CD4-positive, alpha-beta T cell treated with Interleukin-4 for 4 hours (primary cell): ENCODE measurements at regions not wholly inside any gene's neighbourhood (a gene's known extent, or its start where the extent isn't known, plus 50 kb on each side); places are given as distances from the start of the nearest gene placed in this dataset.
"Not testable (repeated sequence)": the region's sequence is repeated elsewhere in the genome, so short reads cannot be mapped to it uniquely, and the experiment has no call there.

Experiments
- DNase-seq: peaks from one replicate; pipeline ENCODE4 v3.0.0-alpha.2; 2020

DNA sequence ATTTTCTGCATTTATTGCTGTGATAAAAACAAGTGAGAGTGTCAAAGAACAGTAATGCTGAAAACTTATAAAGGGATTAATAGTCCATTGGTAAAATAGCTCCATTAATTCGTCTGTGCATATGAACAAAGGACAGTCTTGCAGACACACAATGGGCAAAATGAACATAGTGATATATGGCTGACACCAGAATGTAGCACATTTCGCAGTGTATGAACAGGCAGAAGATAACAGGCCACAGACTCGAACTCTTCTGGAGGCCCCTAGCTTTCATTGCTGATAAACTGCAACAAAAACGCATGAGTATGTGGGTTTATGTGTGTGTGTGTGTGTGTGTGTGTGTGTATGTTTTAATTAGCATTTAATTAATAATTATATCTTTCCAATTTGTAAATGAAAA lies 354.8 kb downstream of the TAF11L14 start:
- DNase-seq, result no peak

DNA sequence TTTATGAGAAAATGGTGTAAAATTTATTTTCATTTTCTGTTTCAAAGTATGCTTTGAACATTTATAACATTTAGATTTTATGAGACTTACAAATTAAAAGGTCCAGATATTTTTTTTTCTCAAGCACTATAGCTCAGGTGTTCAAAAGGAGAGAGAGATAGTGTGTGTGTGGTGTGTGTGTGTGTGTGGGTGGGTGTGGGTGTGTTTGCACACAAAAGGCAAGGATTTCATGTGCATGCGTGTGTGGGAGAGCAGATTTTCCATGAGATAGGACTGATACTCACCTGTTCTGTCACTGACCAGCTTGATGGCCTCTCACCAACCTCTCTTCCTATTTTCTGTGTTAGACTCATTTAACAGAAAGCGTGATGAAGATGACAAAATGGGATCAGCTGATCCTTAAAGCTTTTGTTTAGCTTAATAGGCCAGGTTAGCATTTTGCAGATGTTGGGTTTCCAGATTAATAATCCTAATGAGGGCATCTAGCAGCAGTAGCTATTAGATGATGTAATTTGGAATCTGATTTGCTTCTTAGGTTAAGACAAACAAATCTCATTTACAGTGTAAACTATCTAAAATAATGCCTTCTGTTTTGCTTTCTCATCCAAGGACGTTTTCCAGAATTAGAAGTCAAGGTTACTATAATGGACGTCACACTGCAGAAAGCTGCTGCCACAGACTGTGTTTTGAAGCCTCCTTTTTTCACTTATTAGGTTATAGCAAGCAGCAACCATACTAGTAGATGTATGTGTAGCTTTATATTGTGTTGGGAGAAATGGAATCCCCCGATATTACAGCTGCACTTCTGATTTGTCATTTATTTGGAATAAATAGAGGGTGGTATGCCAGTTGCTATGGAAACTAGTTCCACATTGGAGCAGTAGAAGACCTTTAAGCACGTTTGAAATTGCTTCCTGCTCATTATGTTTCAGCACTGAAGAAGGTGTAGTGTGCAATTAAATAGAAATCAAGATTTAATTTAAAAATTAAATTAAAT lies 355.6 kb downstream of the TAF11L14 start:
- DNase-seq, result no peak

DNA sequence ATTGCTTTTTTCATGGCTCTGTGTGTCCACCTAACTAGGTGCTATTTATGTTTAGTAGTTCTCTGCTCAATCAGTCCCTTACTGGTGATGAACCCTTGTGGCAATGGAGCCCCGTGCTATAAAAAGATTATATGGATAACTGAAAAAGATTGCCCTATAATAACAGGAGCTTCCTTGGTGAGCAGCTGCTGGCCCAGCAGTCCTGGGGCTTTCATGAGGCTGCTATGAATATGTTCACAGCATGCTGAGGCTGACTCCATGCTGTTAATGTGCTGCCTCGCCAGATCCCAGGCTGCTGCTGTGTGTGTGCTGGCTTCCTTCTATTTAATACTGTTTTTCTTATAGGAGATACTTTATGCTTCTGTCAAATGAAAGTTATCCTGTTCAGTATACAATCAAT lies 357.5 kb downstream of the TAF11L14 start:
- DNase-seq, result no peak

DNA sequence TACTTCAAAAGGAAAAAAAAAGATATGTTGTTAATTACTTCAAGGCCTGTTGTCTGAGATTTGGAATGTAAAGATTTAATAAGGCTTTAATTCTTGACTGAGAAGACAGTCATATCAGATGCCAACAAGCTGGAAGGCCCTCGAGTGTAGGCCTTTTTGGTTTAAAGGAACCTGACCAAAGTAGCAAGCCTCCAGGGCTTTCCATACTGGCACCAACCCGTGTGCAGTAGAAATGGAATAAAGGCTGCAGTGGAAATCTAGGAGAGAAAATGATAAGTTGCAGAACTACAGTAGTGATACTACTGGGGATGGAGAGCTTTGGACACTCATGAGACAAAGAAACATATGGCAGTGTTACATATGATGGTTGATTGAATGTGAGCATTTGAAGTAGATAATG lies 358.0 kb downstream of the TAF11L14 start:
- DNase-seq, result no peak

DNA sequence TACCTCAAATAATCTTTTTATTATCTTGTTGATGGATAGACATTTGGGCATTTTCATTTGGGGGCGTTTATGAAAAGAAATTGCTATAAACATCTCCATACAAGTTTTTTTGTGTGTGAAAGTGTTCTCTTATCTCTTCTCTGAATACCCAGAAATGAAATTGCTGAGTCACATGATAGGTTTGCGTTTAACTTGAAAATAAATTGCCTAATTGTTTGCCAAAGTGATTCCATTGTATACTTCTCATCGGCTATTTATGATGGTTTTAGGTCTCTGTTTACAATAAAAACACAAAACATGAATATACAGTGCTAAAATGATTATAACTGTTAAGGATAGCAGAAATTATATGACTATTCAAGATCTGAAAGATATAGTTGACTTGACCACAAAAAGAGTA lies 361.7 kb downstream of the TAF11L14 start:
- DNase-seq, result no peak

DNA sequence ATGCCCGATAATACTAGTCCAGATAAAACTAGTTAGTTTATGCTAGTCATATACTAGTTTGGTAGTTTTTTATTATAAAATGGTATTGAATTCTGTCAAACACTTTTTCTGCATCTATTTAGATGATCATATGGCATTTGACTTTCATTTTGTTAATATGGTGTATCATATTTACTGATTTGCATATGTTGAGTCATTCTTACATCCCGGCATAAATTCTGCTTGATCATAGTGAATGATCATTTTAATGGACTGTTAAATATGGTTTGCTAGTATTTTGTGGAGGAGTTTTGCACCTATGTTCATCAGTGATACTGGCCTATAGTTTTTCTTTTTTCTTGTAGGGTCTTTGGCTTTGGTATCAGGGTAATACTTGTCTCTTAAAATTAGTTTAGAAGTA lies 365.6 kb downstream of the TAF11L14 start:
- no peak for DNase-seq

DNA sequence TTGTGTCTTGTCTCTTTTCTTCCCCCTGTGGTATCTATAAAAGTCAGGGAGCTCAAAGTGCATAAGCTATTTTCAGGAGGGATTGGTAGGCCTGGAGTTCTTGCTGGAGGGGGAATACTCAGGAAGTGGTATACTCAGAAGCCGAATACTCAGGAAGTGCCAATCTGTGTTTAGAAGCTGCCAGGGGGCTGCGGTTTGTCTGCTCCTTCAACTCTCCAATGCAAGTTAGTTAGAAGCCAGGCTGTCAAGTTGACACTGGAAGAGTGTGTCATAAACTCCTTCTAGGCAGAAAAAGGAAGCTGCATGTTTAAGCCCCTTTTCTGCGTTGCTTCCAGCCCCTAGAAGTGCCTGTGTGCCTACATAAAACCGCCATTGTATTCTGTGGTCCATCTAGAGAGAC lies 366.5 kb downstream of the TAF11L14 start:
- DNase-seq, result no peak

DNA sequence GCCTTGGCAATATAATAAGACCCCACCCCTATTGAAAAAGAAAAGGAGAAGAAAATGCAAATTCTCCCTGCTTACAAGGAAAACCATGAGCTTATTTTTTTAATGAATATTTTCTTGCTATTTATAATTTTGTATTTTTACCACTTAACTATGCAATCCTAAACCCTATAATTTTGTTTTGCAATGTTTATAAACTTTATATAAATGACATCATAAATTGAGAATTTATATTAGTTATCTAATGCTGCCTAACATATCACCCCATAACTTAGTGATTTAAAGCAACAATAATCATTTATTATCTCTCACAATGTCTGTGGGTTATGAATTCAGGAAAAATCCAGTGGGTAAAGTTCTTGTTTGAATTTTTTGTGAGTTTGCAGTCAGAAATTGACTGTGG lies 369.1 kb downstream of the TAF11L14 start:
- no peak for DNase-seq

DNA sequence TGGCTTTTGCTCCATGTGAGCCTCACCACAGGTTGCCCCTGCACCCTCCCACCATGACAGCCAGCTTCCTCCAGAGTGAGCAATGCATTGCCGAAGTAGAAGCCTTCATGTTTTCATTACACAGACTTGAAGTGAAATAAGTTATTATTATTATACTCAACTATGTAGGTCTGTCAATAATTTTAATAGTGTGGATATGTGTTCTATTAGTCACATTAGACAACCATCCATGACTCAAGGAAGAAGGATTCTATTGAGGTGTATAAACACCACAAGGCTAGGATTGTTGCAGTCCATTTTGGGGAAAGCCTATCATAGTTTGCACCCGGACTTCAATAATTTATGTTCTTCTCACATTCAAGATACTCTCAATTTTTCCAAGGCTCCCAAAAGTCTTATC lies 369.5 kb downstream of the TAF11L14 start:
- DNase-seq, result no peak

DNA sequence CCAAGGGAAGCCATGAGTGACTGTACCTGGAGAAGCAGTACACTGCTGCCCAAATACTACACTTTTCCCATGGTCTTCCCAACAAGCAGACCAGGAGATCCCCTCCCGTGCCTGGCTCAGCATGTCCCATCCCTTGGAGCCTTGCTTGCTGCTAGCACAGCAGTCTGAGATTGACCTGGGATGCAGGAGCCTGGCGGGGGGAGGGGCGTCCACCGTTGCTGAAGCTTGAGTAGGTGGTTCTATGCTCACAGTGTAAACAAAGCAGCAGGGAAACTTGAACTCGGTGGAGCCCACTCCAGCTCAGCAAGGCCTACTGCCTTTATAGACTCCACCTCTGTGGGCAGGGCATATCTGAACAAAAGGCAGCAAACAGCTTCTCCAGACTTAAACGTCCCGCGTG lies 372.0 kb downstream of the TAF11L14 start:
- DNase-seq, result not testable (repeated sequence)

DNA sequence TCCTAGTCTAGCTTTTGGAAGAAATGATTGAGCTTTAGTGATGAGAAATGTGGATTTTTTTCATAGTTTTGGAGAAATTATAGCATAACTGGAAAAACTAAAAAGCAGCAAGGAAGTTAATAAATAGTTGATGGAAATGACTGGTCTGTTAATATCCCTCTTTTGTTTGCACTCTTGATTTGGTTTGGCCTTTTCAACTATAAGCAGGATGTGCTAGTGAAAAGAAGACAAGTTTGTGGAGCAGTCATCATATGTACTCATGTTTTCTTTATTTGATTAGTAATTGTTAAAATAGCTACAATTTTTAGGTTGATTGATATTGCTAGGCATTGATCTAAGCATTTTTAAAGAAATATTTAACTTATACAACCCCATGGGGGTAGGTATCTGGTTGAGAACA lies 374.7 kb downstream of the TAF11L14 start:
- no peak for DNase-seq

DNA sequence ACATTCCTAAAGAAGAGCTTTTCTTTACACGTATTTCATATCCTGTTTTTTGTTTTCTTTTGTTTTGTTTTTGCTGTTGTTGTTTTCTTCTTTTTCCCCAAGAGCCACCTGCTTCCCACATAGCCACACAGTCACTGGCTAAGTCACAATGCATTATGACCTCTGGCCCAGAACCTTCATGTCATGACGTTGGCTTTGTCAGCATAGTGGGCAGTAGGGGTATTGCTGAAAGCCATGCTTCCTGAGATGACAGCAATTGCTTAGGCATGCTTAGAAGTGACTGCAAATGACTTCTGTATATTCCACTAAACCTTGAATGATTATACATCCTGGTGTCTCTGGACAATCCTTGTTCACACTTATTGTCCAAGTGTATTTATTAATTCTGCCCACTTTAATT lies 375.8 kb downstream of the TAF11L14 start:
- no peak for DNase-seq

DNA sequence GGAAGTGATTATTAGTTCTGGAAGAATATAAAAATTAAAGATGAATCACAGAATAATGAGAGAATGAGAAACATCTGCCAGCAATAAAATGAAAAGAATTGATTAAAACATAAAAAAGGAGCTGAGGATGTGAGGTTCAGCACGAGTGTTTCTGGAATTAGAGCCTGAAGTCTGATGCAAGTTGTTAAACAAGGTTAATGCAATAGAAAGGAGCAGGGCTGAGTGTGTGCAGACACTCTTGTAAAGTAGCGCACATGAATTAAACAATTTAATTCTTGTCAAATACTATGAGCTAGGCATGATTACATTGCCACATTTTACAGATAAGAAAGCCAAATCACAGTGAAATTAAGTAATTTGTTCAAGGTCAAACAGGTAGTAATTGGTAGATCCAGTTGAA lies 384.2 kb downstream of the TAF11L14 start:
- no peak for DNase-seq

DNA sequence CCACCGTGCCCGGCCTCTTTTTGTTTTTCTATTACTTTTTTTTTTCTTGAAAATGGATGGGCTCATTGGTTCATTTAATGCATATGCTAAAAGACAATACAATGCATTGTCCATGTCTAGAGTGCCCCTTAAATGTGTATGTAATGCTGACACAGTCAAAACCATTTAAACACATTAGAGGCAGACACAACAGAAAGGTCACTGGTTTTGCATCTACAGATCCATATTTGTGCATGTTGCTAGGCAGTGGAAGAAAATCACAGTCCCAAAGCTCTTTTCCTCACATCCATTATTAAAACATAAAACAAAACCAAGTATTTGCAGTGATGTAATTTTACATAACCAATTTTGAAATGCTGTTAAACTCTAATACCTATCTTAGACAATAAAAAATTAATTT lies 389.0 kb downstream of the TAF11L14 start:
- DNase-seq, result no peak

DNA sequence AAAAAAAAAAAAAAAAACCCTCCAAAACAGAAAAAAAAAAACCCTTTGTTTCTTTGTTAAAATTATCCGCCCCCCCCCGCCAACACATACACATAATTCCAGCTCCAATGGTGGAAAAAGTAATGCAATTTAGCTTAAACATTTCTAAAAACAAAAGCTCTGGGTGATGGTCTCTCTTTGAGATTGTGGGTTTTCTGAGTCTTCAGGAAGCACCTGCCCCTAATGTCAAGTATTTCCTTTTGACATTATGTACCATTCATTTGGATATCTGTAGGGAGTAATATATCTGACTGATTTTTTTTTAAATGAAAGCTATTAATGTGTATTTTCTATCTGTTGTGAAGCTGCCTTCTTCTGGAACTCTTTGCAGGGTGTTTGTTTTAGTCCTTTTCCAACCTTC lies 389.7 kb downstream of the TAF11L14 start:
- no peak for DNase-seq

DNA sequence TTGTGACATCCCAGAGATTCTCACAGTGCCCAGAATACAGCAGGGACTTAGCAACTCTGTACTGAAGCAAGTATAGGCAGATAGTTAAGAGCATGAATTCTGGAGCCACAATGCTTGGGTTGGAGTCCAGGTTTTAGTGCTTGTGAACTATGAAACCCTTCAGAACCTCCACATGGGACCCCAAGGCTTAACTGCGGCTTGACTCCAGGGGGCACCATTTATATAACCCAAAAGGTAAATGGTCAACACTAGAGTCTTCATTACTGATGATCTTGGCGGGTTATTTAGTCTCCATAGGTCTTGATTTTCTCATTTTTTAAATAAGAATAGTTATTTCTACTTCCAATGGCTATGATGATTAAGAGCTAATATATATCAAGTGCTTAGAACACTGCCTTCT lies 390.3 kb downstream of the TAF11L14 start:
- no peak for DNase-seq

DNA sequence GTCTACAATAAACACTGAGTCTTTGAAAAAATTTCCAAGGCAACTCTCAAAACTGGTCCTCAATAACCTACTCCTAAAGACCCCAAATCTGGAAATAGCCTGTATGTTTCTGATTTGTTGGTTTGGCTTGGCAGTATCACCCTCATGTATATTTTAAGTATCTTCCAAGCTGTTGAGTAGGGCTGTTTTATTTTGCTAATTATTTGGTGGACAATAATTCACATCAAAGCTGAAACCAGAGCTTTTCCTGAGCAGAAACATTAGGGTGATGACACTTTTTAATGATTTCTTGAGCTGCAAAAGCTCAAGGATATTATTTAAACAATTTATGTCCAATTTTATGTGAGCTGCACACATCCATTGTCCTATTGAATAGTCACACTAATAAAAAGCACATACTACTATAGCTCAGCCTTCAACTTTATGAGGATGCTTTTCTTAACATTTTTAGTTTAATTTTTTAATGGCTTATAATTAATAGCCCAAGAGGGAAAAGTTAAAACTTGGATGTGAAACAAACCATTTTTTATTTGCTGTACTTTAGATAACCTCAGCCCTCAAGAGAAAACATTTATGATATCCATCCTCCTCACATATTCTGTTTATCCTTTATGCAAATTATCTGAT lies 393.1 kb downstream of the TAF11L14 start:
- no peak for DNase-seq

DNA sequence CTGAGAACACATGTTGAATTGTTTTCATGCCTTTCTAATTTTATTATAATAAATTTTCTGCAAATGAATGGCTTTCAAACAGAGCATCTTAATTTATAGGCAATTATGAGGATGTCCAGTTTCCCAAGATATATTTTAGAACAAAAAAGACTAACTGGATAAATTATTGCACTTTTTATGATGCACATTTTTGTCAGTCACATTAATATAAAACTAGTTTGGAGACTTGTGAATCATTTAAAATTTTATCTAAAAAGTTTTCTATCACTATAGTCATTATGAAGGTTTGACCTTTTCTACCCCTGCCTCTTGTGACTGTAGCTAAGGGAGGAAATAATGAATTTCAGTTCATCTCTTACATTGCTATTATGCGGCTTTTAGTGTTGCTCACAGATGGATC lies 393.8 kb downstream of the TAF11L14 start:
- no peak for DNase-seq

DNA sequence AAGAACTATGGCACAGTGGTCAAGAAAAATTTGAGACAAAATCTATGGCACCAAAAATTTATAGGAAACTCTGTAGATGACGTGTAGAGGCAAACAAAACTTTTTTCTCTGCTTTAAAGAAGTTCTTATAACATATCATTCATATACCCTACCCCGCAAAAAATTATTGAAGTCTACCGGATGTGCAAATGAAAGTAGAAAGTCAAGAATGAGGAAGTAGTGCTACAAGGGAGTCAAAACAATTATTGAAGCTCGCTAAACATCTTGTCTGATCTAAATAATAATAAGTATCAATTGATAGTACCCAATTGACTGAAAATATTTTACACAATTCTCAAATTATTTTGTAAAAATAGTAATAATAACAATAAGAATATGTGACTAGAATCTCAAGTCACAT lies 398.5 kb downstream of the TAF11L14 start:
- DNase-seq, result no peak

DNA sequence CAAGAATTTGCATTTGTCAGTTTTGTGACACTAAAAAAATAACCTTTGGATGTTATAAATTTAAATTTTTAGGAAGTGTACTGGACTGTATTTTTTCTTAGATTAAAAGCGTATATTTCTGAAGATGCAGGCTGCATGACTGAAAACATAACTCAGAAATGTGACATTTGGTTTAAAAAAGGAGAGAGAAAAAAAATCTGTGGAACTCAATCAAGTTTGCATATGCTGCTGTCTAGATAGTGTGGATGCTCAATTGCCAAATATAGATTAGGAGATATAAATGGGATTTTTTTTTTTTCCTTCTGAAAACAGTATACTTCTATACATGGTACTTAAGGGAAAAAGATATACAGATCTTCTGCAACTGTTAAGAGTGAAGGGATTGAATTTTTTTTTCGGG lies 402.3 kb downstream of the TAF11L14 start:
- DNase-seq, result no peak

DNA sequence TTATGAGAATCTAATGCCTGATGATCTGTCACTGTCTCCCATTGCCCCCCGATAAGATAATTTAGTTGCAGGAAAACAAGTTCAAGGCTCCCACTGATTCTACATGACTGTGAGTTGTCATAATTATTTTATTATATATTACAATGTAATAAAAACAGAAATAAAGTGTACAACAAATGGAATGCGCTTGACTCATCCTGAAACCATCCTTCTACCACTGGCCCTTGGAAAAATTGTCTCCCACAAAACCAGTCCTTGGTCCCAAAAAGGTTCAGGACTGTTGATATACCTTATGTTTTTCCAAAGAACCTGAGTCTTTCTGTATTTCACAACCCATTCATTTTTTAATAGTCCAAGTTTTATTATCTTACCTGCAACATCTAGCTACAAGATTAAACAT lies 403.5 kb downstream of the TAF11L14 start:
- no peak for DNase-seq

DNA sequence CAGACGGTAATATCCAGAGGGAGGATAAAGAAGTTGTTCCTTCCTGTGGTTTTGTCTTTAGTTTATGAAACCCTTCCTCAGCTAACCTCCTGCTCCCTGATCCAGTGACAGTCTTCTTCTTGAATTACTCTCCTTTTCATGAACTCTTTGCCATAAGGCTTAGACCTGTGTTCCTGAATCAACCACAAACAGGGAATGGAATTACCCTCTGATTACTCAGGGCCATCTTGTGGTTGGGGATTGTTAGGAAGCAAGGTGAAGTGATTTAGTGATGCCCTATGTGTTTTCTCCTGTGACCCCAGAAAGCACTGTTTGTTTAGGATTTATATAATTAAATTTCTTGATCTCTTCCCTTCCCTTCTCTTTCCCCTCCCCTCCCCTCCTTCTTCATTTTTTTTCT lies 409.1 kb downstream of the TAF11L14 start:
- DNase-seq, result no peak

DNA sequence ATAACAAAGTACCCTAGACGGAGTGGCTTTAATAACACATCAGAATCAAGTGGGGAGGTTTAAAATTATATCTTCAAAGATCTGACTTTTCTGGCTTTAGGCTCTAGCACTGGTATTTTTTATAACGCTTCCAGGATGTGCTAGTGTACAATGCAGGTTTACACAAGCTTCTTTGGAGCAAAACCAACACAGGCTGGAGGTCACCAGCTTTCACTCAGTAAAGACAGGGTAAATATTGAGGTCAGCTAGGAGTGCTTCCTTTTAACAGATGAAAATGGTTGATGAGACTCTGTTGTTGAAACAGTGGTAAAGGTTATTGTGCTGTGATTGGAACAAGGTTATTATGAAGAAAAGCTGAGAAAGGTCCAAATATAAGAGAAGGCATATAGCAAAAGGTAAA lies 414.2 kb downstream of the TAF11L14 start:
- DNase-seq, result no peak

DNA sequence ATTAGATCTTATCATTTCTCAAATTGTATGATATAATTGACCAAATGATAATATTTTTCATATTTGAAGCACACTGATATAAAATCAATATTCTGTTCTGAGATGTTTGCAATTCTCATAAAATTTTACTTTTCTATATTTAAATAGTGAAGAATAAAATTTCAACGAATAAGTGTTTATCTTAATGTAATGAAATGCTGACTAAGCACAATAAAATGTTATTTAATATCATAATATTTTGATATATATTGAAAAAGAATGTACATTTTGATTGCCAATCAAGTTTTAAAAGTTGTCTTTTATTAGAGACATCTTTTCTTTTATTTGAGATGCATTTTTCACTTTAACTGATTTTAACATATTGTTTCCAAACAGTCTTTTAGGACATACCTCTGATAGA lies 416.1 kb downstream of the TAF11L14 start:
- no peak for DNase-seq

DNA sequence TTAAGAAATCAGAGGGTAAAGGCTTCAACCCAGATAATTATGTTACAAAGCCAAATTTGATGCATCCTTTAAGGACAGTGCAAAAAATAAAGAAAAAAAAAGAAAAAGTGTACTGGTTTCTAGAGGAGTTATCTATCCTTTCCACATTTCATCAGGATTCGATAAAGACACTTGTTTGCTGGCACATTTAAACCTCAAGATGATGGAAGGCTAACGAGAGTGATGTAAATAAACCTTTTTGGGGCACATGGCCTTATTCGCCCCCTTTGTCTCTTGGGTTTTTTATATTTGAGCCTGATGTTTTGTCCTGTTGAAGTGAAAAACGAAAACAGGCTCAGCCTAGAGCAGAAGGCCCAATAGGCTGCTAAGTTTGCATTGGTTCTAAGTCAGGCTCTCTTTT lies 416.5 kb downstream of the TAF11L14 start:
- no peak for DNase-seq
